Left ventricle myocardium inferior (tissue), 1 donor: ENCODE measurements at regions not wholly inside any gene's neighbourhood (a gene's known extent, or its start where the extent isn't known, plus 50 kb on each side); places are given as distances from the start of the nearest gene placed in this dataset.

ENCODE experiments used
- DNase-seq: peaks from one replicate; pipeline ENCODE4 v3.0.0-alpha.2; 2020
- H3K27ac ChIP-seq: fragments of 200-600 bp; replicated peaks from 2 replicates; pipeline ENCODE4 v1.8.0; 2021
- H3K27me3 ChIP-seq: fragments of 200-600 bp; 2 replicates; pipeline ENCODE4 v1.8.0; 2021; ENCODE audit warnings: low read depth
- H3K36me3 ChIP-seq: fragments of 200-600 bp; 2 replicates; pipeline ENCODE4 v1.8.0; 2021
- H3K4me1 ChIP-seq: fragments of 200-600 bp; 2 replicates; pipeline ENCODE4 v1.8.0; 2021
- H3K4me3 ChIP-seq: fragments of 200-600 bp; 2 replicates; pipeline ENCODE4 v1.8.0; 2021; ENCODE audit warnings: mild to moderate bottlenecking, moderate library complexity
- H3K9me3 ChIP-seq: fragments of 200-600 bp; replicated peaks from 2 replicates; pipeline ENCODE4 v1.8.0; 2021
- intact Hi-C: fragments of 100-400 bp; cut with micrococcal nuclease; formaldehyde crosslinking; loops from one replicate; pipeline ENCODE4 v1.11.0; 2022
- TF ChIP-seq, protein P1 (sequence below): fragments of 200-600 bp; IDR thresholded peaks from 2 replicates; pipeline ENCODE4 v1.8.0; 2021; ENCODE audit warnings: antibody characterized with exemption, mild to moderate bottlenecking, borderline replicate concordance
- donor health status: DM: no; HTN: yes; CAD: no; lungs with severe emphysema.

DNA sequence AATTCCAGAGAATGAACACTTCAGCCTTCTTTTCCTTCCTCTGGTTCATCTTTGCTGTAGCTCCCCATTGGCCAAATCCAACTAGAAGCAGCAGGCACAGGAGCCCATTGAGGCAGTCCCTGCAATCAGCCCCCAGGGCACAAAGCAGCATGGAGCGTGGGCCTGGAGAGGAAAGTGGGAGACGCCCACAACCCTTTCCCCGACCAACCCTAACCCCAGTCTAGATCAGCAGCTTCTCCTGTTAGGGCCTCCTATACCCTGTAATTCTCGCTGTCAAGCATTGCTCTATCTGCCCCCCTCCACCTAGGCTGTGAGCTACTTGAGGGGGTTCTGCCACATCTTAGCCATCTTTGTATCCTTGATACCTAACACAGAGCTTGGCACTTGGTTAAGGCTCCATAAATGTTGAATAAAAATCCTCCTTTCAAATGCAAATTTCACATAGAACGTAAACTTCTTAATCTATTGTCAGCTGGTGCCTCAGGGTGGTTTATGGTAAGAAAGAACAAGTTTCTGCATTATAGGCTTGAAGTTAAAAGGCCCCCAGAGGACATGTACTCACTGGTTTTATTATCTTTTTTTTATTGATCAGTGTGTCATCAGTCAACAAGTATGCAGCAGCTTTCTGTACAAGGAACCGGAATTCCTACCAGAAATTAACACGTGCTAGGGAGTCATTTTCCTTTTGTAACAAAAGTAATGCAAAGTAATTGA, 97.9 kb upstream of the PFN2 start:
- intact Hi-C loops = no loop called here
- H3K36me3 ChIP-seq = no peaks in the 10 kb centered on the region
- no peak overlapping the region for H3K27ac ChIP-seq
- no peaks in the 10 kb centered on the region for H3K9me3 ChIP-seq
- TF ChIP-seq, protein P1, sequence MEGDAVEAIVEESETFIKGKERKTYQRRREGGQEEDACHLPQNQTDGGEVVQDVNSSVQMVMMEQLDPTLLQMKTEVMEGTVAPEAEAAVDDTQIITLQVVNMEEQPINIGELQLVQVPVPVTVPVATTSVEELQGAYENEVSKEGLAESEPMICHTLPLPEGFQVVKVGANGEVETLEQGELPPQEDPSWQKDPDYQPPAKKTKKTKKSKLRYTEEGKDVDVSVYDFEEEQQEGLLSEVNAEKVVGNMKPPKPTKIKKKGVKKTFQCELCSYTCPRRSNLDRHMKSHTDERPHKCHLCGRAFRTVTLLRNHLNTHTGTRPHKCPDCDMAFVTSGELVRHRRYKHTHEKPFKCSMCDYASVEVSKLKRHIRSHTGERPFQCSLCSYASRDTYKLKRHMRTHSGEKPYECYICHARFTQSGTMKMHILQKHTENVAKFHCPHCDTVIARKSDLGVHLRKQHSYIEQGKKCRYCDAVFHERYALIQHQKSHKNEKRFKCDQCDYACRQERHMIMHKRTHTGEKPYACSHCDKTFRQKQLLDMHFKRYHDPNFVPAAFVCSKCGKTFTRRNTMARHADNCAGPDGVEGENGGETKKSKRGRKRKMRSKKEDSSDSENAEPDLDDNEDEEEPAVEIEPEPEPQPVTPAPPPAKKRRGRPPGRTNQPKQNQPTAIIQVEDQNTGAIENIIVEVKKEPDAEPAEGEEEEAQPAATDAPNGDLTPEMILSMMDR = no peak
- DNase-seq = no peak
- no peak overlapping the region for H3K4me3 ChIP-seq
- H3K4me1 ChIP-seq = no peaks in the 10 kb centered on the region
- no peaks in the 10 kb centered on the region for H3K27me3 ChIP-seq

DNA sequence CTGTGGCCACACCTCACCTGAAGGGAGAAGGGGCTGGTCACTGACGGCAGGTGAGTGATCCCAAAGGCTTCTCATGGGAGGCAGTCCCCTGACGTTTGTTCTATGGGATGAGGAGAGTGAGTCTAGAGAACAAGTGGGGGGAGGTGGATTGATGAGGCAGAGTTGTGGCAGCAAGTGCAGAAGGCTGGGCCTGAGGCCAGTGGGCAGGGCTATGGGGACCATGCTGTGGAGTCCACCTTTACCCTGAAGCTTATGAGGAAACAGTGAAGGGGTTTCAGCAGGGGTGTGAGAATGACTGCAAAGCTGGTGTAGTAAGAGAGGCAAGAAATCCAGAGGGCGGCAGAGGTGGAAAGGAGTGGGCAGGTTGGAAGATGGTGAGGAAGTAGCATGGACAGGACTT, 96.9 kb upstream of the PFN2 start:
- TF ChIP-seq, protein P1 = no peak
- DNase-seq = no peak
- intact Hi-C loops = no loop called here
- Histone ChIP-seq H3K4me1 (peaks cover 5% of the 10 kb centered on the region), H3K36me3 (no peaks in the 10 kb centered on the region), H3K27ac (no peak overlapping the region), H3K4me3 (no peak overlapping the region), H3K27me3 (no peaks in the 10 kb centered on the region), H3K9me3 (no peaks in the 10 kb centered on the region)

DNA sequence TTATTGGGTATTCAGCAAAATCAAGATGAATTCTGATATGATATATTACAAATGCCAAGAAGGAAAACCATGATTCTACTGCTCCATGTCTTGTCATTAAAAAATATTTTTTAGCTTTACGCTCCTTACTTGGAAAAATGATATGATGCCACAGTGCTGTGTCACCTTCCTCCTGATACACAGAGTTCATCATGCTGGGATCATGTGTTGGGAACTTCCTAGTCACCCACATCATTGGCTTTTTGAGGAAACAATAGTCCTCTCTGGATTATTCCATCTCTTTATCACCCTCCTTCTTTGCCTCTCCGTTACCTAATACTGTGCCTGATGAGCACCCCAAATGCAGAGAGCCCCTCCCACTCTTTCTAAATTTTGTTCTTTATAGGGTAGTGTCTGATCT, 94.3 kb upstream of the PFN2 start:
- TF ChIP-seq, protein P1 = no peak
- no peaks in the 10 kb centered on the region for H3K36me3 ChIP-seq
- peaks cover 24% of the 10 kb centered on the region for H3K4me1 ChIP-seq
- H3K27ac ChIP-seq = no peak overlapping the region
- no peaks in the 10 kb centered on the region for H3K27me3 ChIP-seq
- no peak for DNase-seq
- intact Hi-C loops = no loop called here
- no peak overlapping the region for H3K4me3 ChIP-seq
- H3K9me3 ChIP-seq = no peaks in the 10 kb centered on the region

DNA sequence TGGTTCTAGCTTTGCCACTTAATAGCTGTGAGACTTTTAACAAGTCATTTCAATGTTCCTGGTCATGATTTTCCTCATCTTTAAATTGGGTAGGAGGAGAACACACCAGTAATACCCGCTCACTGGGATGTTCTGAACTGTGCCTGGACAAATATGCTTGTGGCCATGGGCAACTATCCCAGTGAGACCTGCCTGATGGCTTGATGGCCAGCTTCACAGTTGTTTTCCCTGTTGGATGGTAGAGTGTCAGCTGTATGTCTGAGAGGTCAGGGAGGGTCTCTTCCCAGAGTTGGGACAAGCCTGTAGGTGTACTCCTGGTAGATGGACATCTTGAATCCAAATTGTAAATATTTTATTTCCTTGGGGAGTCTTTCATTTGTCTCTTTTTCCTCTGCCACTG, 92.5 kb upstream of the PFN2 start:
- no peak overlapping the region for H3K4me3 ChIP-seq
- TF ChIP-seq, protein P1 = no peak
- H3K4me1 ChIP-seq = peaks cover 24% of the 10 kb centered on the region
- no peaks in the 10 kb centered on the region for H3K27me3 ChIP-seq
- H3K27ac ChIP-seq = peak overlapping the region; percentile 68
- H3K36me3 ChIP-seq = no peaks in the 10 kb centered on the region
- DNase-seq = no peak
- intact Hi-C loops = no loop called here
- H3K9me3 ChIP-seq = no peaks in the 10 kb centered on the region

DNA sequence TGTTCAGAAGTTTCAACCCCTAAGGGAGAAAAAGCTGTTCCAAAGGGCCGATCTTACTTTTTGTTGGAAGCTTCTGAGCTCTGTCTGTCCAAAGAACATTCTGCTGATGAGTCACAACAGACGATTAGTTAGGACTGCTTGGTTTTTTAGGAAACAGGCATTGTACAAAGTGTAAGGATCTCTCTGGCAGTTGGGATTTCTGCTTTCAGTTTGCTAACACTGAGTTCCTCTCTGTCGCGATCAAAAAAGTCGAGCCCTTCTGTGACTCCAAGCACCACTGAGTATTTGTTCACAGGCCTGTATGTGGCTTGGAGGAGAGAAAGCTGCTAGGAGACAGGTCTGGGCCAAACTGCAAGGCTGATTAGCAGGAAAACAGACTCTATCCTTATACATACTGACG, 91.8 kb upstream of the PFN2 start:
- Histone ChIP-seq H3K9me3 (no peaks in the 10 kb centered on the region), H3K27ac (peak overlapping the region; percentile 68), H3K4me1 (peaks cover 24% of the 10 kb centered on the region), H3K27me3 (no peaks in the 10 kb centered on the region), H3K36me3 (no peaks in the 10 kb centered on the region), H3K4me3 (peak overlapping the region; percentile 40)
- TF ChIP-seq, protein P1 = no peak
- no peak for DNase-seq
- intact Hi-C loops = no loop called here
